RWPE1 (cell line): ENCODE measurements at regions not wholly inside any gene's neighbourhood (a gene's known extent, or its start where the extent isn't known, plus 50 kb on each side); places are given as distances from the start of the nearest gene placed in this dataset.

Experiments used
- CTCF ChIA-PET: fragments of 350-600 bp; sonication (Branson Sonifier 250); formaldehyde crosslinking; extraction: SDS; loops from one replicate; lab custom pipeline; 2021; lab: Yijun Ruan, JAX
- POLR2A ChIA-PET: fragments of 400-600 bp; formaldehyde crosslinking; extraction: SDS; loops from one replicate; lab custom pipeline; 2020; ENCODE audit warnings: antibody characterized with exemption; ENCODE audit not compliant: low non-redundant PET; lab: Yijun Ruan, JAX
- DNase-seq: peaks from one replicate; pipeline ENCODE4 v3.0.0; 2012; ENCODE audit warnings: low spot score
- H3K27ac ChIP-seq: fragments of 450-650 bp; 2 replicates; pipeline ENCODE4 v1.5.1; 2017
- CTCF ChIP-seq: fragments of 450-650 bp; conservative IDR thresholded peaks from 2 replicates; pipeline ENCODE4 v1.5.1; 2017; ENCODE audit warnings: low read depth, mild to moderate bottlenecking

DNA sequence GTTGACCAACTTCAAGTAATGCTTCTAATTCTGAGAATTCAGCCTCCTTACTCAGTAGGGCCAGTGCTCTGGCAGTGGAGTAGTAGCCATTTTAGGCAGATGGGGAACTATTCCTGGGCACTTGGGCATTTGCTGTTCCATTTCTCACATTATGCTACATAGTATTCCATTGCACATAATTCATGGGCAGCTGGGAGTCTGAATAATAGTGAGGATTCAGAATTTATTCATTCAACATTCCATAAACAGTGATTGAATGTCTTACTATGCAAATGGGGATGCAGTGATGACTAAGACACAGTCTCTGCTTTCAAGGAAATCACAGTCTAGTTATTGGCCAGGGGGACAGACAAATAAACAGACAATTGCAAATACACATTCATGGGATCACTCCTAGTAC is 301.0 kb upstream of the KCNN2 start:
- no peak for TF ChIP-seq CTCF
- no peak overlapping the region for H3K27ac ChIP-seq
- POLR2A ChIA-PET = no interaction called here
- CTCF ChIA-PET = interaction anchor here (1.1 kb wide), 1 partner anchor 12 kb away, joined by 6 read pairs; no protein-coding TSS in a partner anchor
- no peak for DNase-seq

DNA sequence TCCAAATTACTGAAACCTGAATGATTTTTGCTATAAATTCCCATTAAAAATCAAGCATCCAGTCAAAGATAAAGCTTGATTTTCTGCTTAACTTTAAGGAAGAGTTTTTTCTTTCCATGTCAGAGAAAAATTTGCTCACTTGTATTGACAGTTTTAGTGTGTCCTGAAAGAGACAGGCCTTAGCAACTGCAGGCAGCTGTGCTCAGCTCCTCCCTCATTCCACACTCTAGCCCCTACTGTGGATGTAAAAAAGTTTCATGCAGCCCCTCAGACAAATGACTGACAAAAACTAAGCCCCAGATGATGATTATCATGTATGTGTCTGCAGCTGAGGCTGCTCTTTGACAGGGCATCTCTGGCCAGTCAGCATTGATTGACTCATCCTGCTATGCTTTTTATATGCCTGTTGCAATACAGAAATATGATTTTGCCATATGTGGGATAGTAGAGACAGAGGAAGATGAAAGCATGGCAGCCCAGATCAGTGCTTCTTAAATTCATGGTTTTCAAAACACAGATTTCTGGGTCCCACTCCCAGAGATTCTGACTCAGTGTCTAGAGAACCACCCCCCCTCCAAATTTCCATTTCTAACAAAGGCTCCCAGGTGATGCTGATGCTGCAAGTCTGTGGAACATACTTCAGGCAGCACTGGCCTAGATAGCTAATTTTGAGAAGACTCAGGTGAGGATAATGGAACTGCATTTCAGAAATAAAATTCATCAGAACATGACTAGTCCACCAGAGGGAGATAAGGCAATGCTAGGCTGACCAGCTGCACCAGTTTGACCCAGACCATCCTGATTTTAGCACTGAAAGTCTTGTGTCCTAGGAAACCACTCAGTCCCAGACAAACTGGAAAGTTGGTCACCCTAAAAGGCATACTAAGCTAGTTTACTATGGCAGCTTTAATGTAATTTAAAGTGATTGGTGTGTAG is 298.7 kb upstream of the KCNN2 start:
- ChIA-PET CTCF (interaction anchor here (0.5 kb wide), 1 partner anchor 1526 kb away, joined by 3 read pairs; no protein-coding TSS in a partner anchor), POLR2A (no interaction called here)
- no peak for DNase-seq
- TF ChIP-seq CTCF = no peak
- no peak overlapping the region for H3K27ac ChIP-seq

DNA sequence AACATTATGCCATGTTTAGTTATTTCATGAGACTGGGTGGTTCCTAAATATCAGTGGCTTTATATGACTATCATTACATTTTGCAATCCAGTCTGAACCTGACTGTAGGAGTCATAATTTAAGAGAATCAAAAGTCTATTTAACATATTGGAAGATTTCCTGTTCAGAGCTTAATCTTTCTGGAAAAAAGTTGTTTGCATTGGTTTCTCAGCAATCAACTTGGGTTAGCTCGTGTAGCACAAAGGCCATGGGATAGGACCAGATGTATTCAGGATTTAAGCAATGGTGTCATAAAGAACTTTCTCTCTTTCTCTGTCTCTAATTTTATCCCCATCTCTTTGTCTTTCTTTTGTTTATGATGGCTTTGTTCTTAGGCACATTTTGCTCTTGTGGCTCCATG is 296.0 kb upstream of the KCNN2 start:
- POLR2A ChIA-PET = interaction anchor here (0.6 kb wide), 1 partner anchor 648 kb away, joined by 10 read pairs; no protein-coding TSS in a partner anchor
- TF ChIP-seq CTCF = no peak
- no peak for DNase-seq
- CTCF ChIA-PET = interaction anchor here (0.5 to 0.7 kb wide), 3 partner anchors 86 to 1551 kb away, joined by 3 to 6 read pairs (median 3); no protein-coding TSS in a partner anchor
- no peak overlapping the region for H3K27ac ChIP-seq

DNA sequence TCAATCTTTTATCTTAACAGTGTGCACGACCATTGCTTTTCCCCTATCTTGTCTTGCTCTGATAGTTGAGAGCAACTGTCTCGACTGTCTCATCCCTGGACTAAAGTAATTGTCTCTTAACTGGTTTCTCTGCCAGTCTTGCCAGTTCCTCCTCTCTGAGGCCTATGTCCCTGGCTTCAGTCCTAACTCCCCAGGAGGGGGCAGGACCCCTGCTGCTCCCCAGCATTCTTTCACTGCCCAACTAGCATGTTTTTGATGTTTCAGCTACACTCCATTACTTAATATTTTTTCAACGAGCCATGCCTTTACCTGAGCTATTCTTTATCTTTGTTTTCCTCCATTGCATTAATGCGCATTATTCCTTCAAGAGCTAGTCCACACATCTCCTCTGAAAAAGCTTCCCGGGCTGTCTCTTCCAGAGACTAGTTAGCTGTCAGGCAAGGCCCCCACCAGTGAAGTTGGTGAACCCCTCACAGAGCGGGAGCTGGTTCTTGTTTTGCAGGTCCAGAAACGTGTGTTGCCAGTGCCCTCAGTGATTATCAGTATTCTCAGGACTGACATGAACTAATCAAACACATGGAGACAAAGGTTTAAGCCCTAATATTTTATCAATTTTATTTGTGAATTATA is 291.7 kb upstream of the KCNN2 start:
- TF ChIP-seq CTCF = no peak
- ChIA-PET CTCF (interaction anchor here (0.7 kb wide), 2 partner anchors 469 to 519 kb away, joined by 3 to 6 read pairs; no protein-coding TSS in a partner anchor), POLR2A (no interaction called here)
- DNase-seq = no peak
- no peak overlapping the region for H3K27ac ChIP-seq

GRCh38 chr5:114089259-114089658 is 272.6 kb upstream of the KCNN2 start:
- ChIA-PET POLR2A (no interaction called here), CTCF (interaction anchor here (0.6 kb wide), 1 partner anchor 98 kb away, joined by 3 read pairs; no protein-coding TSS in a partner anchor)
- H3K27ac ChIP-seq = no peak overlapping the region
- TF ChIP-seq CTCF = no peak
- no peak for DNase-seq

DNA sequence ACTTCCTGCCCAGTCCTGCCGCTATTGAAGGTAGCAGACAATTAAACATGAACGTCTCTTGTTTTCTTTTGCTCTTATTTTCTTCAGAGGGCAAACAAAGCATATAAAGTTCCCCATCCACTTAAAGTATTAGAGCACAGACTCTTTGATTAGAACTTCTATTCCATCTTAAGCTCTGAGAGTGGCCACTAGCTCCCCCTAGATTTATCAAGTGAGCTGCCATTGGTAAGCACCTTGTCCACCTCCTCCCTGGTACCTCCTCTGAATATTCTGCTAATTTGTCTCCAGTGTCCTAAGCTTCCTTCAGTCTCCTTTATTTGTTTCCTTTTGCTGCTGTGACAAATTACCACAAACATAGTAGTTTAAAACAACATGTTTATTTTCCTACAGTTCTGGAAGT is 264.3 kb upstream of the KCNN2 start:
- H3K27ac ChIP-seq = no peak overlapping the region
- TF ChIP-seq CTCF = no peak
- no peak for DNase-seq
- ChIA-PET POLR2A (no interaction called here), CTCF (interaction anchor here (0.6 to 0.8 kb wide), 2 partner anchors 206 to 352 kb away, joined by 3 read pairs; no protein-coding TSS in a partner anchor)
